Tibial artery (tissue), 4 donors: ENCODE measurements at regions not wholly inside any gene's neighbourhood (a gene's known extent, or its start where the extent isn't known, plus 50 kb on each side); places are given as distances from the start of the nearest gene placed in this dataset.

Experiments used
- DNase-seq, 2 donors: peaks; one replicate each; pipeline ENCODE4 v3.0.0-alpha.2; 2019
- H3K27ac ChIP-seq, 2 donors: fragments of 200-600 bp; sonication (generic) in 1 of 2; 1 replicate in 1 of 2; 2 replicates in 1 of 2; pipeline ENCODE4 v1.5.1; 2018 to 2019; ENCODE audit warnings: mild to moderate bottlenecking in 1 of 2
- H3K27me3 ChIP-seq, 2 donors: fragments of 200-600 bp; sonication (generic) in 1 of 2; one replicate each; pipeline versions ENCODE4 v1.5.1 to v1.6.0; 2016 to 2019
- H3K36me3 ChIP-seq, 3 donors: fragments of 200-600 bp; sonication (generic) in 2 of 3; one replicate each; pipeline ENCODE4 v1.5.1; 2016 to 2019; ENCODE audit warnings: mild to moderate bottlenecking in 2 of 3
- H3K4me1 ChIP-seq, 4 donors: fragments of 200-600 bp; sonication (generic) in 2 of 4; 1 replicate in 3 of 4; 2 replicates in 1 of 4; pipeline ENCODE4 v1.5.1; 2016 to 2019
- H3K4me3 ChIP-seq, 2 donors: fragments of 200-600 bp; sonication (generic) in 1 of 2; 1 replicate in 1 of 2; 2 replicates in 1 of 2; pipeline ENCODE4 v1.5.1; 2018 to 2019; ENCODE audit warnings: mild to moderate bottlenecking in 2 of 2
- H3K9me3 ChIP-seq, 3 donors: fragments of 200-600 bp; sonication (generic) in 1 of 3; one replicate each; pipeline ENCODE4 v1.5.1; 2016 to 2019
- intact Hi-C: fragments of 100-400 bp; cut with DNase I; formaldehyde crosslinking; loops from one replicate; pipeline ENCODE4 v1.15.0; 2023; ENCODE audit warnings: low total_unique reads
- TF ChIP-seq, protein P1 (sequence below), 2 experiments: fragments of 200-600 bp in 1 of 2; fragments of 450-650 bp in 1 of 2; IDR thresholded peaks; one replicate each; pipeline ENCODE4 v1.5.1; 2017 to 2019; ENCODE audit warnings: antibody characterized with exemption in 2 of 2, mild to moderate bottlenecking in 1 of 2, moderate library complexity in 1 of 2

DNA sequence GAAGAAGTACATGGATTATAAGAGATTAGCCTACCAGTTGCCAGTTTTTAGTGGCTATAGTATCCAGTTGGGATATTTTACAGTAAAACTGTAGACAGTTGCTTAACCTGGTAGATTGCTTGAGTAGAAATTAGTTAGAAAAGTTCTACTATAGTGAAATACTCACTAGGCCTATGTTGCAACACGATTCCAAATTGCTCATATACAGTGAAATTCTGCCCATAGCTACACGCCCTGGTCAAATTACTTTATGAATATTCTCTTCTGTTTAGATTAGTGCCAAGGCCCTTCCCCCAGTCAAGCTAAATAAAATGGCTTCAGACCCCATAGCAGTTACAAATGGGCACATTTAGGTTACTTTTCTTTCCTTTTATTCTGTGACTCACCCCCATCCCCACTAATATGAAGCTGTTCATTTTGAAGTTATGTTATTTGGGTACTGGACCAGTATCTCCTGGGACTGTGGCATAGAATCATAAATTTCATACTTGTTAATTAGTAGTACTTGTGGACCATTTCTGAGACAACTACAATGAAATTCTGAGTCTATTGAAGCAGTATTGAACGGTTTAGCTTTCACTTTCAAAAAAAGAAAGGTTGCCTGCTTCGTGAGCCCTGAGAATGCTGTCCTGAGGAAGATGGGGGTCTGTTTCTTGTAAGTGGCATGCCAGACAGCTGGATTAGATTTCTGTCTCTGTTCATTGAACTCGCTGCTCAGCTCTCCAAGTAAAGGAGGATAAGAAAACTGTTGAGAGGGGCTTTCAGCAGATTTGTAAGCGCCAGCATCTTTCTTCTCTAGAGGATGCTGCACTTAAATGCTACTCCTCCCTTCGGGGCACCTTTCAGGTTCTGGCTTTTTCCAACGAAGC lies 65.8 kb upstream of the CFAP20DC start:
- Histone ChIP-seq H3K9me3 (no peaks in the 10 kb centered on the region), H3K27ac (no peak overlapping the region), H3K4me3 (no peak overlapping the region), H3K36me3 (no peaks in the 10 kb centered on the region), H3K4me1 (no peaks in the 10 kb centered on the region), H3K27me3 (no peaks in the 10 kb centered on the region)
- TF ChIP-seq, protein P1, sequence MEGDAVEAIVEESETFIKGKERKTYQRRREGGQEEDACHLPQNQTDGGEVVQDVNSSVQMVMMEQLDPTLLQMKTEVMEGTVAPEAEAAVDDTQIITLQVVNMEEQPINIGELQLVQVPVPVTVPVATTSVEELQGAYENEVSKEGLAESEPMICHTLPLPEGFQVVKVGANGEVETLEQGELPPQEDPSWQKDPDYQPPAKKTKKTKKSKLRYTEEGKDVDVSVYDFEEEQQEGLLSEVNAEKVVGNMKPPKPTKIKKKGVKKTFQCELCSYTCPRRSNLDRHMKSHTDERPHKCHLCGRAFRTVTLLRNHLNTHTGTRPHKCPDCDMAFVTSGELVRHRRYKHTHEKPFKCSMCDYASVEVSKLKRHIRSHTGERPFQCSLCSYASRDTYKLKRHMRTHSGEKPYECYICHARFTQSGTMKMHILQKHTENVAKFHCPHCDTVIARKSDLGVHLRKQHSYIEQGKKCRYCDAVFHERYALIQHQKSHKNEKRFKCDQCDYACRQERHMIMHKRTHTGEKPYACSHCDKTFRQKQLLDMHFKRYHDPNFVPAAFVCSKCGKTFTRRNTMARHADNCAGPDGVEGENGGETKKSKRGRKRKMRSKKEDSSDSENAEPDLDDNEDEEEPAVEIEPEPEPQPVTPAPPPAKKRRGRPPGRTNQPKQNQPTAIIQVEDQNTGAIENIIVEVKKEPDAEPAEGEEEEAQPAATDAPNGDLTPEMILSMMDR (IDR thresholded peaks at IDR 0.05), result no peak
- DNase-seq, result no peak
- intact Hi-C loops, result no loop called here

DNA sequence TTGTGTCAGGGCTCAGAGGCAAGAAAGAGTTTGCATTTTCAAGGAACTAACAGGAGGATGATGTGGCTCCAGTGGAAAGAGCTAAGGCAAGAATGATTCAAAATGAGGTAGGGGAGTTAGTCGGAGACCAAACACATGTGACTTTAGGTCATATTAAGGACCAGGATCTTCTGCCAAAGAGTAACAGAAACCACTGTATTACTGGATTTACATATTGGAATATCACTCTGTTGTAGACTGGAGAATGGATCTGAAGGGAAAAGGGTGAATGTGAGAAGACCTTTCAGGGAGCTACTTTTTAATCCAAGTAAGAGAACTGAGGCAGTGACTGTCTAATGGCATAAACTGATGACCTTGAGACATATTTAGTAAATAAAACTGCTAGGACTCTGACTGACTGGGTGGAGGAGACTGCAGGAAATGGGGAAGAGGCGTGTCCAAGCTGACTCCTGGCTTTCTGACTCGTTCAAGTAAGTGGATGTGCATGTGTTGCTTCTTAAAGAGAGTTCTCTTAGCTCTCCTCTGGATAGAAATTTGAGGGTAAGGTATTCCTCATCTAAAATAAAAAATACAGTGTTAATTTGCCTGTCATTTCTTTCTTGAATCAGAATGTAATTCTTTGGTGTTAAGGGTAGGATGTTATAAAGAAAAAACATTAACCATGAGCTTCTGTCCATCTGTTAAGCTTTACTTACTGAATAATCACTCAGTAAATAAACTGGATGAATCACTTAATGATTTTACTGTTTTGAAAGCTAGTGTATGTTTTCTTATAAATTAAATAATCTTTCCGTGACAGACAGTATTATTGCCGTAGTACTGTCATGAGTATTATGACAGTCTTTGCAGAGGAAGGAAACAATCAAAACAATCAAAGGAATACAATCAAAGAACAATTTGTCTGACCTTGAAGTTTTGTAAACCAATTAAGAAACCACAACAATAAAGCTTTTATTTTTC lies 58.3 kb upstream of the CFAP20DC start:
- intact Hi-C loops, result no loop called here
- TF ChIP-seq, protein P1 (IDR thresholded peaks at IDR 0.05), result no peak
- Histone ChIP-seq H3K27me3 (no peaks in the 10 kb centered on the region), H3K27ac (no peak overlapping the region), H3K4me1 (no peaks in the 10 kb centered on the region), H3K4me3 (no peak overlapping the region), H3K9me3 (no peaks in the 10 kb centered on the region), H3K36me3 (no peaks in the 10 kb centered on the region)
- DNase-seq, result no peak

DNA sequence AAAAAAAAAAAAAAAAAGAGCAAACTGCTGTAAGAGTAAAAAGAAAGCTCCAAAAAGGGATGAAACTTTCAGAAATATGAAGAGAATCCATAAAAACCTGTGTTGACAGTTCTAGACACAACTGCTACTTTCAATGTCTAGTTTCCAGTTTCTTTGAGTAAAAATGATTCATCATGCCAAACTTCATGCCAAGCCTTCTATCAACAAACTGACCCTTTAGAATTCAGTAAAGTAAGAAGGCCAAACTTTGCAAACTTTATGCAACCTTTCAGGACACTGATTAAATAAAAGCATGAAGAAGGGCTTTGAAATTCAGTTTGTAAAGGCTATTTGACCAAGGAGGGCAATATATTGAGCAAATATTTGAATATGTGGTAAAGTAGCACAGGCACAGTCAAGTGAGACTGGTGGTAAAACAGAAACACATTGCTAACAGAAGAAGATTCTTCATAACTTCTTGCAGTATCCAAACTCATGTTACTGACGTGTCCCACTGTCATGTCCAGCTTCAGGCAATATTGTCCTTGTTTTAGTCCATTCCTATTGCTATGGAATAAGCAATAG lies 56.3 kb upstream of the CFAP20DC start:
- Histone ChIP-seq H3K4me1 (no peaks in the 10 kb centered on the region), H3K27me3 (no peaks in the 10 kb centered on the region), H3K9me3 (no peaks in the 10 kb centered on the region), H3K4me3 (no peak overlapping the region), H3K27ac (no peak overlapping the region), H3K36me3 (no peaks in the 10 kb centered on the region)
- no peak for DNase-seq
- TF ChIP-seq, protein P1 (IDR thresholded peaks at IDR 0.05), result no peak
- intact Hi-C loops, result no loop called here

DNA sequence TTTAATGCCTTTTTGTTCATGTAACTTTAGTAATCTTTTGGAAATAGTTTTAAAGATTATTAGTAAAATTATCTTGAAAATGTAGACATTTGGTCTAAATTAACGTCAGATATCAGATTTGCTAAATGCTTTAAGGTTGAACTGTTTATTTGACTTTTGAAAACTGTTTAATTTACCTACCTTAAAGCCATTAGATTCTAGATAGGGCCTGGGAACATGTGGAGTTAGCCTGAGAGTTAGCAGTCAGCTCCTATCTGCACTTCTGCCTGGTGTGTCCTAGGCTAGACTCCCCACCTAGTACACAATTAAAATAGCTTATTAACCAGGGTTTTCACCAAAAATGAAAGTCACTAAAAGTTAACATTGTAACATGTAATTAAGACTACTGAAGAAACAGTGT lies 53.7 kb upstream of the CFAP20DC start:
- no peaks in the 10 kb centered on the region for H3K4me1 ChIP-seq
- no peak overlapping the region for H3K4me3 ChIP-seq
- TF ChIP-seq, protein P1 (IDR thresholded peaks at IDR 0.05), result no peak
- H3K27me3 ChIP-seq, result no peaks in the 10 kb centered on the region
- no peaks in the 10 kb centered on the region for H3K36me3 ChIP-seq
- H3K27ac ChIP-seq, result no peak overlapping the region
- intact Hi-C loops, result no loop called here
- no peak for DNase-seq
- H3K9me3 ChIP-seq, result no peaks in the 10 kb centered on the region

DNA sequence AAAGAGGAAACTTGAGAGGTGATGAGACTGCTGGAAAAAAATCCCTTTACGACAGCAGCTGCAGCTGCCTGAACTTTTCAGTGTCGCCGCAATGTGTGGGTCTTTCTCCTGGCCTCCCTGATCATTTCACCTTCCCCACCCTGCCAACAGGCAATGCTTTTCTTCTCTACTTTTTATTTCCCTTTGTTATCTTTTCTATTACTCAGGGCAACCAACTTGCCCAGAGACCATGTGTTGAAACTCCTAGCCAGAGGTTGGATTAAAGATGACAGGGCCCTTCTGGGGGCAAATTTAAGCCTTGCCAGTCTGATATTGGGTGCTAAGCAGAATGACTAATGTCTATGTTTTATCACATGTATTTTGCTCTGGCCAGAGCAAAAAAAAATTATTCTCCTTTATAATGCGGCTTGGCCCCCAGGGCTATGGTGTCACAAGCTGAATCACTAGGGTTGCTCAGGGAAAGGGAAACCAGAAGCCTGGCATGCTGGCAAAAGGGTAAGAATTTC lies 51.5 kb upstream of the CFAP20DC start:
- H3K36me3 ChIP-seq, result no peaks in the 10 kb centered on the region
- no peak overlapping the region for H3K27ac ChIP-seq
- intact Hi-C loops, result no loop called here
- TF ChIP-seq, protein P1 (IDR thresholded peaks at IDR 0.05), result no peak
- H3K4me1 ChIP-seq, result no peaks in the 10 kb centered on the region
- H3K9me3 ChIP-seq, result no peaks in the 10 kb centered on the region
- no peak overlapping the region for H3K4me3 ChIP-seq
- no peaks in the 10 kb centered on the region for H3K27me3 ChIP-seq
- DNase-seq, result no peak
